ENCODE measurements at regions not wholly inside any gene's neighbourhood (a gene's known extent, or its start where the extent isn't known, plus 50 kb on each side); places are given as distances from the start of the nearest gene placed in this dataset.

GRCh38 chr3:165658027-165658426, 179.2 kb downstream of the BCHE start:
- no peaks in the 10 kb centered on the region for H3K9me1 ChIP-seq (ENCODE audit: control insufficient read depth, insufficient read depth, low read length)
- no peaks in the 10 kb centered on the region for H3K4me1 ChIP-seq (replicated peaks in 1 of 2; ENCODE audit: control insufficient read depth in 2 of 2, insufficient read depth in 2 of 2, low read length in 2 of 2)
- DNase-seq (ENCODE audit: extremely low read depth in 1 of 4, low spot score in 3 of 4) (no peak), FAIRE-seq (no peak), ATAC-seq (no peak)
- H3K27me3 ChIP-seq (ENCODE audit: control insufficient read depth in 2 of 2, insufficient read depth in 2 of 2, low read length in 2 of 2), result no peaks in the 10 kb centered on the region
- no peak overlapping the region for H3K9ac ChIP-seq (ENCODE audit: insufficient read depth in 1 of 2, low read depth in 2 of 2, low read length in 2 of 2)
- no peaks in the 10 kb centered on the region for H3K36me3 ChIP-seq (ENCODE audit: control insufficient read depth, insufficient read depth, low read length)
- in situ Hi-C loops (cut with MboI), result no loop called here
- H3K4me3 ChIP-seq, result no peak overlapping the region
- H4K20me1 ChIP-seq (replicated peaks; ENCODE audit: control insufficient read depth, insufficient read depth, low read length), result no peaks in the 10 kb centered on the region
- intact Hi-C loops (cut with micrococcal nuclease), result no loop called here
- no peak overlapping the region for H3K4me2 ChIP-seq (ENCODE audit: insufficient read depth, low read length)
- H3K9me3 ChIP-seq (replicated peaks; ENCODE audit: control insufficient read depth, insufficient read depth, low read depth, low read length), result no peaks in the 10 kb centered on the region
- TF ChIP-seq CC2D1A (IDR thresholded peaks at IDR 0.05), result no peak
- TF ChIP-seq HMGXB4 (CRISPR knock-in tag; IDR thresholded peaks at IDR 0.05), result no peak
- no peak for TF ChIP-seq BDP1 (IDR thresholded peaks at IDR 0.05; ENCODE audit: insufficient read depth, insufficient read length)
- TF ChIP-seq HEY1 (CRISPR knock-in tag; IDR thresholded peaks at IDR 0.05; ENCODE audit: borderline replicate concordance), result no peak
- no peak for TF ChIP-seq ZBTB17 (CRISPR knock-in tag; IDR thresholded peaks at IDR 0.05)
- TF ChIP-seq ZNF395 (CRISPR knock-in tag; IDR thresholded peaks at IDR 0.05), result no peak
- no peak for TF ChIP-seq ZNF436 (CRISPR knock-in tag; IDR thresholded peaks at IDR 0.05)
- no peak for TF ChIP-seq ZNF232 (CRISPR knock-in tag; IDR thresholded peaks at IDR 0.05)
- no peak for TF ChIP-seq KAT2B (IDR thresholded peaks at IDR 0.05; ENCODE audit: low read depth, low read length)
- TF ChIP-seq ZNF140 (CRISPR knock-in tag; IDR thresholded peaks at IDR 0.05), result no peak
- TF ChIP-seq ATF2 (CRISPR knock-in tag; IDR thresholded peaks at IDR 0.05), result no peak
- TF ChIP-seq SAFB (IDR thresholded peaks at IDR 0.05; ENCODE audit: borderline replicate concordance, low read depth, low read length), result no peak
- no peak for TF ChIP-seq CBFA2T2 (conservative IDR thresholded peaks at IDR 0.05)
- TF ChIP-seq RBM39 (optimal IDR thresholded peaks at IDR 0.05; ENCODE audit: low read depth, low read length), result no peak
- TF ChIP-seq GTF3C2 (IDR thresholded peaks at IDR 0.05; ENCODE audit: borderline replicate concordance, extremely low read depth, insufficient read length), result no peak
- no peak for TF ChIP-seq ETV1 (tag; conservative IDR thresholded peaks at IDR 0.05; ENCODE audit: low read depth)
- H3K79me2 ChIP-seq (ENCODE audit: control insufficient read depth, insufficient read depth, low read length), result no peaks in the 10 kb centered on the region
- H2AFZ ChIP-seq (ENCODE audit: low read depth, low read length), result no peak overlapping the region
- H3K27ac ChIP-seq (ENCODE audit: extremely low read depth, low read depth, low read length), result no peak overlapping the region
- POLR2A ChIA-PET, result no interaction called here
- BruUV-seq (replicated peaks), result no TSS peak
- CTCF ChIA-PET (ENCODE audit: low intra/inter-chr PET ratio), result no interaction called here
- 0% methylated on average over 2 of the region's 2 CpGs for WGBS (ENCODE audit: insufficient coverage, low coverage, missing lambda C conversion rate)
